HEK293T (cell line): ENCODE measurements at regions not wholly inside any gene's neighbourhood (a gene's known extent, or its start where the extent isn't known, plus 50 kb on each side); places are given as distances from the start of the nearest gene placed in this dataset.

Experiments used
- CTCF ChIA-PET: fragments of 350-600 bp; formaldehyde crosslinking; extraction: SDS; loops from one replicate; lab custom pipeline; 2021; ENCODE audit warnings: antibody characterized with exemption, inconsistent platforms; lab: Yijun Ruan, JAX
- POLR2A ChIA-PET: fragments of 350-600 bp; formaldehyde crosslinking; extraction: SDS; loops from one replicate; lab custom pipeline; 2020; ENCODE audit warnings: antibody characterized with exemption, inconsistent platforms; lab: Yijun Ruan, JAX
- DNase-seq: peaks from one replicate; pipeline ENCODE4 v3.0.0; 2012; ENCODE audit warnings: mixed read lengths; ENCODE audit errors: extremely low spot score
- ARNT ChIP-seq: fragments of 450-650 bp; IDR thresholded peaks from 2 replicates; pipeline ENCODE4 v1.6.1; 2017; ENCODE audit warnings: mild to moderate bottlenecking
- BHLHE40 ChIP-seq: fragments of 450-650 bp; IDR thresholded peaks from 2 replicates; pipeline ENCODE4 v1.6.1; 2016; ENCODE audit warnings: mild to moderate bottlenecking, moderate library complexity, borderline replicate concordance
- CTBP1 ChIP-seq: fragments of 450-650 bp; IDR thresholded peaks from 2 replicates; pipeline ENCODE4 v1.6.1; 2016; ENCODE audit warnings: borderline replicate concordance
- ELF4 ChIP-seq: fragments of 450-650 bp; IDR thresholded peaks from 2 replicates; pipeline ENCODE4 v1.6.1; 2017; ENCODE audit warnings: antibody characterized with exemption
- FOXA1 ChIP-seq: fragments of 450-650 bp; IDR thresholded peaks from 2 replicates; pipeline ENCODE4 v1.6.1; 2016; ENCODE audit warnings: mild to moderate bottlenecking
- FOXK2 ChIP-seq: fragments of 450-650 bp; IDR thresholded peaks from 2 replicates; pipeline ENCODE4 v1.6.1; 2016; ENCODE audit warnings: mild to moderate bottlenecking
- FOXM1 ChIP-seq: fragments of 450-650 bp; IDR thresholded peaks from 2 replicates; pipeline ENCODE4 v1.6.1; 2017; ENCODE audit warnings: mild to moderate bottlenecking, borderline replicate concordance
- HDGF ChIP-seq: fragments of 450-650 bp; IDR thresholded peaks from 2 replicates; pipeline ENCODE4 v1.6.1; 2017; ENCODE audit warnings: antibody characterized with exemption, borderline replicate concordance
- L3MBTL2 ChIP-seq: fragments of 450-650 bp; conservative IDR thresholded peaks from 2 replicates; pipeline ENCODE4 v1.6.1; 2016; ENCODE audit warnings: mild to moderate bottlenecking
- LEF1 ChIP-seq: fragments of 450-650 bp; IDR thresholded peaks from 2 replicates; pipeline ENCODE4 v1.6.1; 2017; ENCODE audit warnings: mild to moderate bottlenecking, borderline replicate concordance
- NFRKB ChIP-seq: fragments of 450-650 bp; IDR thresholded peaks from 2 replicates; pipeline ENCODE4 v1.6.1; 2016; ENCODE audit warnings: mild to moderate bottlenecking, moderate library complexity
- SP1 ChIP-seq: fragments of 450-650 bp; IDR thresholded peaks from 2 replicates; pipeline ENCODE4 v1.6.1; 2017
- SUZ12 ChIP-seq: fragments of 450-650 bp; IDR thresholded peaks from 2 replicates; pipeline ENCODE4 v1.6.1; 2016; ENCODE audit warnings: mild to moderate bottlenecking
- TARDBP ChIP-seq: fragments of 450-650 bp; IDR thresholded peaks from 2 replicates; pipeline ENCODE4 v1.6.1; 2016
- ZNF384 ChIP-seq: fragments of 450-650 bp; IDR thresholded peaks from 2 replicates; pipeline ENCODE4 v1.6.1; 2016
- TF ChIP-seq, protein P1 (sequence below): fragments of 450-650 bp; IDR thresholded peaks from 2 replicates; pipeline ENCODE4 v1.6.1; 2016

GRCh38 chr15:96219681-96220080 is 110.8 kb upstream of the NR2F2 start:
- TF ChIP-seq TARDBP (no peak), NFRKB (no peak), SP1 (no peak), L3MBTL2 (no peak), SUZ12 (no peak), FOXM1 (no peak), LEF1 (no peak), FOXK2 (no peak), BHLHE40 (no peak)
- DNase-seq = no peak
- POLR2A ChIA-PET = no interaction called here
- CTCF ChIA-PET = no interaction called here

DNA sequence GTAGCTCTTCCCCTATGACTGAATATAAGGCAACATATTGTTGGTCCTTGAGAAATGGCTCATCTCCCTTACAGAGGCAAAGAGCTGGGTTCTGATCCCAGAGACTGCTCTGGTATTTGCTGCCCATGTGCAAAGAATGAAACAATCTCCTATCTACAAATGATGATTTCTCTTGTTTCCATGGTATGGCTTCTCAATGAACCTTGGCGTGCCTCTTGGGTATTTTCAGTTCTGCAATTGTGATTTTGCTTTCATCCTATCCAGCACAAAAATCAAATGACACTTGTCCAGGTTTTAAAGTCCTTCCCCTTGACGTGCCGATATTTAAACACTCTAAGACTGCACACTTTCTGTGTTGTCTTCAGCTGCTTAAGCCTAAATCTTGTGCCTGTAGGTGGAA is 109.8 kb upstream of the NR2F2 start:
- no peak for DNase-seq
- ChIA-PET POLR2A (no interaction called here), CTCF (no interaction called here)
- TF ChIP-seq L3MBTL2 (no peak), NFRKB (no peak), HDGF (no peak), FOXA1 (no peak), SP1 (no peak), FOXK2 (no peak), FOXM1 (no peak), SUZ12 (no peak), LEF1 (no peak), ZNF384 (no peak), TARDBP (no peak), ELF4 (no peak), ARNT (no peak), BHLHE40 (no peak), CTBP1 (no peak)
- TF ChIP-seq, protein P1, sequence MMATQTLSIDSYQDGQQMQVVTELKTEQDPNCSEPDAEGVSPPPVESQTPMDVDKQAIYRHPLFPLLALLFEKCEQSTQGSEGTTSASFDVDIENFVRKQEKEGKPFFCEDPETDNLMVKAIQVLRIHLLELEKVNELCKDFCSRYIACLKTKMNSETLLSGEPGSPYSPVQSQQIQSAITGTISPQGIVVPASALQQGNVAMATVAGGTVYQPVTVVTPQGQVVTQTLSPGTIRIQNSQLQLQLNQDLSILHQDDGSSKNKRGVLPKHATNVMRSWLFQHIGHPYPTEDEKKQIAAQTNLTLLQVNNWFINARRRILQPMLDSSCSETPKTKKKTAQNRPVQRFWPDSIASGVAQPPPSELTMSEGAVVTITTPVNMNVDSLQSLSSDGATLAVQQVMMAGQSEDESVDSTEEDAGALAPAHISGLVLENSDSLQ = no peak

- ChIA-PET CTCF (no interaction called here), POLR2A (no interaction called here)
- TF ChIP-seq L3MBTL2 (no peak), BHLHE40 (no peak), HDGF (no peak), ELF4 (no peak), FOXM1 (no peak), SP1 (no peak), ARNT (no peak), FOXA1 (no peak)
- TF ChIP-seq, protein P1 = no peak
- no peak for DNase-seq
Measured at GRCh38 chr15:96222981-96223380, 107.5 kb upstream of the NR2F2 start.

GRCh38 chr15:96223939-96224338 is 106.6 kb upstream of the NR2F2 start:
- ChIA-PET CTCF (no interaction called here), POLR2A (no interaction called here)
- TF ChIP-seq FOXM1 = no peak
- no peak for TF ChIP-seq HDGF
- TF ChIP-seq, protein P1 = no peak
- no peak for TF ChIP-seq ARNT
- TF ChIP-seq ZNF384 = no peak
- TF ChIP-seq SP1 = no peak
- no peak for TF ChIP-seq FOXK2
- no peak for TF ChIP-seq LEF1
- no peak for TF ChIP-seq CTBP1
- TF ChIP-seq TARDBP = no peak
- no peak for TF ChIP-seq BHLHE40
- no peak for TF ChIP-seq NFRKB
- no peak for TF ChIP-seq FOXA1
- no peak for TF ChIP-seq L3MBTL2
- TF ChIP-seq SUZ12 = no peak
- no peak for TF ChIP-seq ELF4
- no peak for DNase-seq

- no peak for DNase-seq
- CTCF ChIA-PET = no interaction called here
- POLR2A ChIA-PET = no interaction called here
- no peak for TF ChIP-seq SUZ12
- no peak for TF ChIP-seq HDGF
- no peak for TF ChIP-seq L3MBTL2
- no peak for TF ChIP-seq ELF4
Measured at GRCh38 chr15:96225642-96226259, 104.7 kb upstream of the NR2F2 start.

DNA sequence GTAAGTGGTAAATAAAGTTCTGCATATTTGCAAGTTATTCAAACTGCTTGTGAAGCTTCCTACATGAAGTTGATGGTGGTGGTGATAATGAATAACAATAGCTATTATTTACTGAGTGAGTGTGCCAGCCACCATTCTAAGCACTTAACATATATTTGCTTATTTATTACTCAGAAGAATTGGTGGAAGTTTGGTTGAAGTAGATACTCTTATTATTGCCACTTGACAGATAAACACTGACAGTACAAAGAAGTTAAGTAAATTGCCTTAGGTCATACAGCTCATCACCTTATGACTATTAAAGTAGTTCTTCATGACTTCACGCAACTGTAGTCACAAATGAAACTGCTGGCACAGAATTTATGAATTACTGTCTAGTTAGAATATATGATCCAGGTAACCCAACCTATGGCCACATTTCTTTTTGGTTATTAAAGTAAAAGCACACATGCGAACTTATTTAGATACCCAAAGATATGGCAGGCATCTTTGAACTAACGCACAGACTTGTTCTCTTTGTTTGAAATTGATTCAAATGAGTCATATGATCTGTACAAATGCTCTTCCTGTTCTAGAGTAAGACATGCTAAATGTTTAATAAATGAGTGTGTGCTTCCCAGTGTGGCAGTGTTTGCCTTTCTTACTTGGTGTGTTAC is 99.8 kb upstream of the NR2F2 start:
- TF ChIP-seq FOXA1 (no peak), NFRKB (no peak), LEF1 (no peak), TARDBP (no peak), SP1 (no peak), CTBP1 (no peak), ZNF384 (no peak), BHLHE40 (no peak), HDGF (no peak), ELF4 (no peak), L3MBTL2 (no peak)
- TF ChIP-seq, protein P1 = no peak
- no peak for DNase-seq
- ChIA-PET POLR2A (no interaction called here), CTCF (no interaction called here)
